RPMI8226 (cell line): ENCODE measurements at regions not wholly inside any gene's neighbourhood (a gene's known extent, or its start where the extent isn't known, plus 50 kb on each side); places are given as distances from the start of the nearest gene placed in this dataset.

Experiments used
- DNase-seq: peaks from one replicate; pipeline ENCODE4 v3.0.0-alpha.2; 2015

DNA sequence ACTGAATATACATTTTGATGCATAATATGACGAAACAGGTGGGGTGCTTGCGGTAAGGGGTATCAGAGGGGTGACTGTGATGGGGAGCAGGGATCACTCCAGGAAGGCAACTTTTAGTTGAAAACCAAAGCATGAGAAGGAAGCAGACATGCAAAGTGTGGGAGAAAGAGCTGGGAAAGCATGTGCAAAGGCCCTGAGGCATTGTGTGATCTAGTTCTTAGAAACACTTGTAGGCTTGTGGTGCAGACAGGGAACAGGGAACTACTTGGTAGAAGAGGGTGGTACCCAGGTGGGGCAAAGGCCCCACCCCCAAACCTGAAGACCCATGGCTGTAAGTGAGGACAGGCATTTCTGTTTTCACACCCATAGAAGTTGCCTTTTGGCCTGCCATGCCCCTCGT, 459.9 kb upstream of the EEF2KMT start:
- DNase-seq = no peak

DNA sequence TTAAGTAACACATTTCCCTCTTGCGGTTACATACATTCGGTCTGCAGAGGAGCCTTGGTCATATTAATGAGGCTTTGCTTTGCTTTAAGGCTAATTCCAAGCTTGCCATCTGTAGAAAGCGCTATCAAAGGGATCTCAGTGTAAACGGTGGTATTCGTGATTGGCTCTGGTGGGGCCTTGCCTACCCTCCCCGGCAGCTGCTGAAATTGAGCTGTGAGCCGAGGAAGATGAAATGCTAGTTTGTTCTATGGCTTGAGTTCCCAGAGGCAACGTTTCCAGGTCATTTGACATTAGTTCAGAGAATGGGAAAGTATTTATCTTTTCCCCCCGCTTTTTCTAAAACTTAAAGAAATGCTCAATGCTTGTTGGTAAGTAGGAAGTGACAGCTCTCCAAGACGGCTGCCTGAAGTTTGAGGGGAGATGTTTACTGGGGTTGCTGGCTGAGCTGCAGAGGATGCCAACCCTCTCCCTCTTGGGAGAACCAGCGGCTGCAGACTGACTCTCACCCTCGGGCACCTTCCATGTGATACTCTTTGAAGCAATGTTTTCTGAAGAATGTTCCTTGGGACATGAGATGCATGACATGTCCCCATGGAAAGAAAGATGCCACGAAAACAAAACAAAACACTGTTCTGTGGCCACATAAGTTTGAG, 458.7 kb upstream of the EEF2KMT start:
- DNase-seq = no peak

DNA sequence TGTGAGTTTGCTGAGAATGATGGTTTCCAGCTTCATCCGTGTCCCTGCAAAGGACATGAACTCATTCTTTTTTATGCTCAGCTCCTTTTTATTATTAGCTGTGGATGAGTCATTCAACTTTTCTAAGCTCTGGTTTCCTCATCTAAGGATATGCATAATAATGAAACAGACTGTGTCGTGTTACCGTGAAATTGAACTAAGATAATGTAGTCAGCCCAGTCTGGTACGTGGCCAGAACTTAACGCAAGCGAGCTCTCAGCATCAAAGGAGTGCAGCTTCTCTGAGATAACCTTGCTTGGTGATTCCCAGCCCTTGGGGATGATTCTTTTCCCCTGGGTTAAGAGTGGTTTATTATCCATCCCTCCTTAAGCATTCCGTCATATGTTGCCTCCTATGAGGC, 454.3 kb upstream of the EEF2KMT start:
- no peak for DNase-seq

GRCh38 chr16:5549802-5550201, 452.2 kb upstream of the EEF2KMT start:
- DNase-seq = no peak

GRCh38 chr16:5541356-5541755, 443.8 kb upstream of the EEF2KMT start:
- no peak for DNase-seq

DNA sequence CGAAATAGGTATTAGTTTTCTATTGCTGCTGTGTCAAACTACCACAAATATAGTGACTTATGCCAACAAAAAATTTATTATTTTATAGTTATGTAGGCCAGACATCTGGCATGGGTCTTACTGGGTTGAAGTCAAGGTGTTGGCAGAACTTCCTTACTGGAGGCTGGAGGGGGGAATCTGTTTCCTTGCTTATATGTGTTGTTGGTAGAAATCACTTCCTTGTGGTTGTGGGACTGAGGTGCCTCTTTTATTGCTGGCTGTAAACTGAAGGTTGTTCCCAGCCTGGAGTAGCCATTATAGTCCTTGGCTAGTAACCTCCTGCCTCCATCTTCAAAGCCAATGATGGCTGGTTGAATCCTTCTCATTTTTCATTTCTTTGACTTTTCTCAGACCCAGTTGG, 439.8 kb upstream of the EEF2KMT start:
- no peak for DNase-seq

DNA sequence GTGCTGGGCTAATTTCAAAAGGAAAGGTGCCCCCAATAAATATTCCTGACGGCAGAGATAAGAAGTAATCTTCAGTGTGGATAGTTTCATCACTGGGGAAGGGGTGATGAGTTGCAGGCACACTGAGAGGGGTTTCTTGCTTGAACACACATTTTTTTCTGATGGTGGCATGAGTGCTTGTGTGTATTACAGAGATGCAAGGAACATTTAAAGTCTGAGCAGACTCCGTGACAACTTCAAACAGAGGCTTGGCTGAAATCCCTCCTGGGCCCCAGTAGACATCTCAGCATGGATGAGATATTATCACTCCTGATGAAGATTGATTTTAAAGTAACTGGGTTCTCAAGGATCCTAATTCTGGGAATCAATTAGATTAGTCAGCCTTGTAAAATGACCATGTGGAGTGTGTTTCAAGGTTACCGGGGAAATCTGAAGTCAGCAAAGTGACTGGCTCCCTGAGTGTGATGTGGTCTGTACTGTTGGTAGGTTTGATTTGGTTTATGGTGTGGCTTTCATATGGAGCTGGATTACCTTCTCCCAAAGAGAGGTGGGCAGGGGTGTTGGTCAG, 435.8 kb upstream of the EEF2KMT start:
- no peak for DNase-seq

DNA sequence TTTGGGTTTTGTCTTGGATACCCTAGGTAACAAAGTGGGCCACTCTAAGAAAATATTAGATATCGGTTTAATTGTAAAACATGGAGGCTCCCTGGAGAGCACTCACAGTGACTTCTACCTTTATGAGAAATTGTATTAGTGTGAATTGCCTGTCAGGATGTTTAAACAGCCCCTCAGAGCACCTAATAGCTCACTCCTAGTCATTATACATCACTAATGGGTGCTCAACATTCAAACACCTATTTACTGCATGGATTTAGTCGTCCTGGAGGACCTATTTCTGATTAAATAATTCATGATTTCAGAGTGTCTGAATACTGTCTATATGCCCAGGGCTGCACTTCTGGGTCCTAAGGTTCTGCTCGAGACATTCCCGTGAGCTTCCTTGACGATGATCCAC, 430.2 kb upstream of the EEF2KMT start:
- DNase-seq = no peak

DNA sequence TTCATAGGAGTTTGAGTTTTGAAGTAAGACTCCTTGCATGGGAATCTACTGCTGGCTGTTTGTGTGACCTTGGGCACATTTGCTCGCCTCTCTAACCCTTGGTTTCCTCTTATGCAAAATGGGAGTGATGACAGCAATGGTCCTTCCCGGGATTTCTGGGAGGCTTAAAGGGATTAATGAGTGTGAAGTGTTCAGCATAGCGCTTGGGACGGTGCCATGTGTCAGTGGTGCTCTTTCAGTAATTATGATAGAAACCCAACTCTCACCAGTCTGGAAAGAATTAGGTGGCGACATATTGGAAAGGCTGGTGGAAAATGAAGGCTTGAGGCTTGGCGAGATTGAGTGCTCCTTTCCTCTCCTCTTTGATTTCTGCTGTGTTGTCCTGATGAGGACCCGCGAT, 429.2 kb upstream of the EEF2KMT start:
- no peak for DNase-seq

- DNase-seq = no peak
Measured at GRCh38 chr16:5523829-5524228, 426.2 kb upstream of the EEF2KMT start.

DNA sequence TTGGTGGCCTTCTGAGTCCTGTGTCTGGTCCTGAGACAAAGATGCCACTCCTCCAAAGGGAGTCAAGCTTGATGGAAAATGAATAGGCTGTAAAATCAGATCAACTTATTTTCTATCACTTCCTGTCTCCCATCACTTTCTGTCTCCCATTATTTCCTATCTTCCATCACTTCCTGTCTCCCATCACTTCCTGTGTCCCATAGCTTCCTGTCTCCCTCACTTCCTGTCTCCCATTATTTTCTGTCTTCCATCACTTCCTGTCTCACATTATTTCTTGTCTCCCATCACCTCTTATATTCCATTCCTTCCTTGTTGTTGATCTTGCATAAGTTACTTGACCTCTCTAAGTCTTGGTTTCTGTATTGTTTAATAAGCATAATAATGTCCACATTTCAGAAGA, 418.5 kb upstream of the EEF2KMT start:
- no peak for DNase-seq

DNA sequence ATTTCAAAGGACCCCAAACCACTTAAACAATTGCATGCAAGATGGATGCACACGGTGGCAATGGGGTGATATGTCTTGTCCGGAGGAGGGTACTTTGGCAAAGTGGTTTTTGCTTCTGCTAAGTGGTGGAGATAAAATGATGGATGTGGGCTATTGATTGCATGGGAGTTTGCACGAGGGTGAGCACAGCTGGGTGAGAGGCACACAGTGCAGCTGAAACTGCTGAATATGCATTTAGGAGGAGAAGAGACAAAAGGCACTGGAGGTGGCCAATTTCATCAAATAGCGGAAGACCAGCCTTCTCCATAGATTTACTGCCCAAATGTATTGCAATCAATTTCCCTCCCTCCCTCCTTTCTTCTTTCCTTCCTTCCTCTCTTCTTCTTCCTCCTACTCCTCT, 414.4 kb upstream of the EEF2KMT start:
- DNase-seq = peak; percentile 27

- DNase-seq = no peak
Measured at GRCh38 chr16:5510819-5511370, 413.3 kb upstream of the EEF2KMT start.

GRCh38 chr16:5509794-5510193, 412.2 kb upstream of the EEF2KMT start:
- peak; percentile 78 for DNase-seq

DNA sequence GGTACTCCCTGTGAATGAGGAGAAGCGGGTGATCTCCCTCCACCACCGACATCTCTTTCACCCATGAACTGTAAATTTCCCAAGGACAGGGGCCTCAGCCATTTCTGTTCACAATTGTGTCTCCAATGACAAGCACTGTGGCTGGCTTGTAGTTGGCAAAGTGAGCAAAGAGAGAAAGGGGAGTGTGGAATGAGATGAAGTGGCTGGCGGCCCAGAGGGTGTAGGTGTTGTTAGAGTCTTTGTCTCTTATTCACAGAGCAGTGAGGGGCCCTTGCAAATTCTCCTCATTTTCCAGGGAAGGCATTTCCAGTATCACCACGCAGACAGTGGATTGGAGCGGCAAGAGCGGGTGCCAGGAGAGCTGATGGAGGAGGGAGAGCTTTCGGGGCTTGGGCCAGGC, 411.7 kb upstream of the EEF2KMT start:
- DNase-seq = no peak

DNA sequence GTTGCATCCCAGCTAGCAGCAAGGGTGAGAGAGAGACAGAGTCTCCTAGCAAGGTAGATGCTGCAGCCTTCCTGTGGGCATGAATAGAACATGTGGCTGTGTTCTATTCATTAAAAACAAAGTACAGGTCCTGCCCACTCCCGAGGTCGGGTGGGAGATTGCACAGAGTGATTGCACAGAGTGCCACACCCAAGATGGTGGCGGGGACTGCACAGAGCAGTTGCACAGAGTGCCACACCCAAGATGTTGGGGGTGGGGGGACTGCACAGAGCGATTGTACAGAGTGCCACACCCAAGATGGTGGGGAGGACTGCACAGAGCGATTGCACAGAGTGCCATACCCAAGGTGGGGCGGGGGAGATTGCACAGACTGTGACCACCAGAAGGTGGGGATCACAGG, 410.8 kb upstream of the EEF2KMT start:
- DNase-seq = no peak

GRCh38 chr16:5506021-5506420, 408.4 kb upstream of the EEF2KMT start:
- DNase-seq = no peak

- no peak for DNase-seq
Measured at GRCh38 chr16:5505091-5505887, 407.7 kb upstream of the EEF2KMT start.

GRCh38 chr16:5504064-5504781, 406.6 kb upstream of the EEF2KMT start:
- DNase-seq = no peak

DNA sequence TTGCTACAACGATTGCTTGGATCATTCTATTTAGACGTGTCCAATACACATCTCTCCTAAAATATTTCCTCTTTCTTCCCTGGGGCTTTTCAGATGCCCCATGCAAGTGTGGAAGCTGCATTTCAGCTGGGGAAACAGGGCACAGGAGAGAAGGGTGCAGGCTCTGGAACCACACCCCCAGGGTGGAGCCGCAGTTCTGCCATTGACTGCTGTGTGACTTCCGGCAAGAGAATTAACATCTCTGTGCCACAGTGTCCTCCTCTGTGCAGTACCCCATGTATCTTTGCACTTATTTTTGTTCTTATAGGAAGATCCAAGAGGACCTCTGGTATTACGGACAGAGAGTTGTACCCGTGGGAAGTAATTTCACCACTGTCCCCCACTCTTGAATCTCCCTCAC, 405.3 kb upstream of the EEF2KMT start:
- no peak for DNase-seq

GRCh38 chr16:5502467-5502869, 404.9 kb upstream of the EEF2KMT start:
- peak; percentile 45 for DNase-seq

DNA sequence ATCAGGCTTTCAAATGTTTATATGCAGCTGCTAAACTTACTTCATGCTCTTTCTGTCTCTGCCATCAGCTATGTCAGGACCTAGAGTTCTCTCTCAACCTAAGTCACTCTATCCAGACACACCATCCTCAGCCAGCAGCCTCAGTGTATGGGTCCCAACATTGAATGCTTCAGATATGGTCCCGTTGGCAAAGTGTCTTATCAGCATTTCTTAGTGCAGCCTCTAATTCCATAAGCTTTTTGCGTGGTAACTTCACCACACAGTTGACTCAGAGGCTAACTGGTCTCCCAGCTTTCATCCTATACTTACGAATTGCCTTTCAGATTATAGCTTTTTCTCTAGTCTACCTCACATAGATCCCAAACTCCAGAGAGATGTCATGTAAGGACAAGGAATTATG, 402.9 kb upstream of the EEF2KMT start:
- no peak for DNase-seq

- no peak for DNase-seq
Measured at GRCh38 chr16:5498562-5498961, 401.0 kb upstream of the EEF2KMT start.
